ENCODE measurements at regions not wholly inside any gene's neighbourhood (a gene's known extent, or its start where the extent isn't known, plus 50 kb on each side); places are given as distances from the start of the nearest gene placed in this dataset.

- H3K36me3 Mint-ChIP-seq (ENCODE audit: unreplicated experiment) = peaks cover 7% of the 10 kb centered on the region
- H3K27me3 Mint-ChIP-seq (ENCODE audit: unreplicated experiment) = peaks cover 3% of the 10 kb centered on the region
- peaks cover 9% of the 10 kb centered on the region for H3K4me1 Mint-ChIP-seq (ENCODE audit: low read depth, unreplicated experiment)
- H3K27ac Mint-ChIP-seq (ENCODE audit: unreplicated experiment) = no peak overlapping the region
- no peak for DNase-seq
- H3K4me3 Mint-ChIP-seq (ENCODE audit: unreplicated experiment) = no peak overlapping the region
- TF ChIP-seq CTCF (IDR thresholded peaks at IDR 0.05; ENCODE audit: partially characterized antibody, unreplicated experiment) = no peak
- H3K9me3 Mint-ChIP-seq (ENCODE audit: unreplicated experiment) = peaks cover 7% of the 10 kb centered on the region
Observed at GRCh38 chr9:119903851-119904250, 534.6 kb upstream of the BRINP1 start.

GRCh38 chr9:119902611-119903010 lies 533.4 kb upstream of the BRINP1 start:
- peaks cover 7% of the 10 kb centered on the region for H3K9me3 Mint-ChIP-seq (ENCODE audit: unreplicated experiment)
- no peak for TF ChIP-seq CTCF (IDR thresholded peaks at IDR 0.05; ENCODE audit: partially characterized antibody, unreplicated experiment)

GRCh38 chr9:119898316-119898715 lies 529.1 kb upstream of the BRINP1 start:
- Mint-ChIP-seq H3K27me3 (ENCODE audit: unreplicated experiment) (peaks cover 4% of the 10 kb centered on the region), H3K4me3 (ENCODE audit: unreplicated experiment) (no peak overlapping the region)

More at GRCh38 chr9:119902611-119903010, 533.4 kb upstream of the BRINP1 start:
- Mint-ChIP-seq H3K27ac (ENCODE audit: unreplicated experiment) (peak overlapping the region; percentile 39), H3K4me1 (ENCODE audit: low read depth, unreplicated experiment) (peaks cover 9% of the 10 kb centered on the region), H3K27me3 (ENCODE audit: unreplicated experiment) (peaks cover 3% of the 10 kb centered on the region), H3K36me3 (ENCODE audit: unreplicated experiment) (peaks cover 1% of the 10 kb centered on the region), H3K4me3 (ENCODE audit: unreplicated experiment) (no peak overlapping the region)
- DNase-seq = no peak

GRCh38 chr9:119884438-119884837 lies 515.2 kb upstream of the BRINP1 start:
- no peaks in the 10 kb centered on the region for H3K27me3 Mint-ChIP-seq (ENCODE audit: unreplicated experiment)
- no peaks in the 10 kb centered on the region for H3K36me3 Mint-ChIP-seq (ENCODE audit: unreplicated experiment)
- DNase-seq = no peak
- H3K4me1 Mint-ChIP-seq (ENCODE audit: low read depth, unreplicated experiment) = no peaks in the 10 kb centered on the region
- TF ChIP-seq CTCF (IDR thresholded peaks at IDR 0.05; ENCODE audit: partially characterized antibody, unreplicated experiment) = no peak
- no peak overlapping the region for H3K4me3 Mint-ChIP-seq (ENCODE audit: unreplicated experiment)
- peaks cover 2% of the 10 kb centered on the region for H3K9me3 Mint-ChIP-seq (ENCODE audit: unreplicated experiment)
- H3K27ac Mint-ChIP-seq (ENCODE audit: unreplicated experiment) = no peak overlapping the region

More at GRCh38 chr9:119898316-119898715, 529.1 kb upstream of the BRINP1 start:
- peaks cover 9% of the 10 kb centered on the region for H3K4me1 Mint-ChIP-seq (ENCODE audit: low read depth, unreplicated experiment)
- no peak overlapping the region for H3K27ac Mint-ChIP-seq (ENCODE audit: unreplicated experiment)
- no peak for DNase-seq
- H3K36me3 Mint-ChIP-seq (ENCODE audit: unreplicated experiment) = no peaks in the 10 kb centered on the region
- no peak for TF ChIP-seq CTCF (IDR thresholded peaks at IDR 0.05; ENCODE audit: partially characterized antibody, unreplicated experiment)
- peaks cover 7% of the 10 kb centered on the region for H3K9me3 Mint-ChIP-seq (ENCODE audit: unreplicated experiment)

GRCh38 chr9:119881898-119882297 lies 512.7 kb upstream of the BRINP1 start:
- peaks cover 2% of the 10 kb centered on the region for H3K27me3 Mint-ChIP-seq (ENCODE audit: unreplicated experiment)
- H3K4me1 Mint-ChIP-seq (ENCODE audit: low read depth, unreplicated experiment) = peaks cover 10% of the 10 kb centered on the region
- no peaks in the 10 kb centered on the region for H3K36me3 Mint-ChIP-seq (ENCODE audit: unreplicated experiment)
- no peak for DNase-seq
- no peak for TF ChIP-seq CTCF (IDR thresholded peaks at IDR 0.05; ENCODE audit: partially characterized antibody, unreplicated experiment)
- peaks cover 5% of the 10 kb centered on the region for H3K9me3 Mint-ChIP-seq (ENCODE audit: unreplicated experiment)
- no peak overlapping the region for H3K27ac Mint-ChIP-seq (ENCODE audit: unreplicated experiment)
- H3K4me3 Mint-ChIP-seq (ENCODE audit: unreplicated experiment) = no peak overlapping the region

Measured in glutamatergic neuron (in vitro differentiated cells).